B cell (primary cell): ENCODE measurements at regions not wholly inside any gene's neighbourhood (a gene's known extent, or its start where the extent isn't known, plus 50 kb on each side); places are given as distances from the start of the nearest gene placed in this dataset.

Source experiments
- ATAC-seq: fragments of 200-7000 bp; cut with Tn5 transposase; one replicate; pipeline ENCODE4 v1.10.0; 2021; ENCODE audit warnings: low read depth, mild to moderate bottlenecking, moderate number of reproducible peaks, moderate library complexity
- CTCF ChIA-PET: fragments of 350-600 bp; sonication (Branson Sonifier 250); formaldehyde crosslinking; loops from one replicate; lab custom pipeline; 2021; ENCODE audit warnings: antibody characterized with exemption, inconsistent platforms; lab: Charles Lee
- POLR2A ChIA-PET: fragments of 350-600 bp; sonication (Branson Sonifier 250); formaldehyde crosslinking; loops from one replicate; lab custom pipeline; 2021; ENCODE audit warnings: antibody characterized with exemption; lab: Charles Lee
- DNase-seq: peaks from one replicate; pipeline ENCODE4 v3.0.0; 2013
- H2AFZ ChIP-seq: 2 replicates; pipeline ENCODE4 v1.6.1; 2012; ENCODE audit warnings: mild to moderate bottlenecking, low read depth, low read length; ENCODE audit not compliant: insufficient read depth, poor library complexity, severe bottlenecking
- H3K27ac ChIP-seq, 2 donors: 1 replicate in 1 of 2; 2 replicates in 1 of 2; pipeline ENCODE4 v1.5.1; 2012 to 2013; ENCODE audit warnings: low read length in 2 of 2, mild to moderate bottlenecking in 2 of 2, moderate library complexity in 1 of 2
- H3K27me3 ChIP-seq, 4 experiments: fragments of 200-600 bp in 1 of 4; sonication (generic) in 1 of 4; replicated peaks in 1 of 4; 1 replicate in 2 of 4; 2 replicates in 2 of 4; pipeline versions ENCODE4 v1.6.1 to v1.7.0; 2013 to 2016; ENCODE audit warnings: low read length in 3 of 4, mild to moderate bottlenecking in 2 of 4, mixed read lengths in 1 of 4, moderate library complexity in 1 of 4; ENCODE audit not compliant: insufficient read depth in 4 of 4, control insufficient read depth in 3 of 4; ENCODE audit errors: control extremely low read depth in 1 of 4
- H3K36me3 ChIP-seq, 2 experiments: replicated peaks in 1 of 2; 1 replicate in 1 of 2; 2 replicates in 1 of 2; pipeline versions ENCODE4 v1.6.1 to v1.7.1; 2013; ENCODE audit warnings: low read length in 1 of 2; ENCODE audit not compliant: insufficient read depth in 2 of 2, control insufficient read depth in 1 of 2; ENCODE audit errors: control extremely low read depth in 1 of 2, extremely low read depth in 1 of 2
- H3K4me1 ChIP-seq, 2 donors: fragments of 200-600 bp in 1 of 2; sonication (generic) in 1 of 2; 1 replicate in 1 of 2; 2 replicates in 1 of 2; pipeline versions ENCODE4 v1.5.1 to v1.6.1; 2013 to 2017; ENCODE audit warnings: low read length in 2 of 2; ENCODE audit not compliant: control insufficient read depth in 2 of 2, insufficient read depth in 2 of 2
- H3K4me2 ChIP-seq: replicated peaks from 2 replicates; pipeline ENCODE3; 2012; ENCODE audit warnings: mild to moderate bottlenecking, low read depth, low read length; ENCODE audit not compliant: poor library complexity, severe bottlenecking
- H3K4me3 ChIP-seq, 5 experiments: fragments of 200-600 bp in 1 of 5; sonication (generic) in 1 of 5; 1 replicate in 3 of 5; 2 replicates in 2 of 5; pipeline versions ENCODE4 v1.5.1 to v1.7.0; 2011 to 2016; ENCODE audit warnings: low read length in 4 of 5, mild to moderate bottlenecking in 4 of 5, low read depth in 2 of 5, control low read depth in 1 of 5, moderate library complexity in 1 of 5; ENCODE audit not compliant: insufficient read depth in 1 of 5; ENCODE audit errors: control extremely low read depth in 1 of 5, extremely low read depth in 1 of 5
- H3K79me2 ChIP-seq: fragments of 200-600 bp; sonication (generic); one replicate; pipeline ENCODE4 v1.6.0; 2016; ENCODE audit warnings: low read length; ENCODE audit not compliant: control insufficient read depth, insufficient read depth
- H3K9ac ChIP-seq: fragments of 200-600 bp; sonication (generic); 2 replicates; pipeline ENCODE4 v1.6.1; 2017; ENCODE audit warnings: mild to moderate bottlenecking, low read length, moderate library complexity
- H3K9me3 ChIP-seq, 3 donors: one replicate each; pipeline versions ENCODE4 v1.6.1 to v1.7.1; 2013; ENCODE audit warnings: low read length in 2 of 3; ENCODE audit not compliant: control insufficient read depth in 2 of 3, insufficient read depth in 1 of 3; ENCODE audit errors: control extremely low read depth in 1 of 3
- H4K20me1 ChIP-seq: 2 replicates; pipeline ENCODE4 v1.6.0; 2012; ENCODE audit warnings: mild to moderate bottlenecking, low read length; ENCODE audit not compliant: insufficient read depth, control insufficient read depth, poor library complexity, severe bottlenecking
- H3K27ac Mint-ChIP-seq: one replicate; pipeline ENCODE4 v1.8.0; 2021; ENCODE audit warnings: mixed read lengths
- H3K27me3 Mint-ChIP-seq: one replicate; pipeline ENCODE4 v1.8.0; 2021; ENCODE audit warnings: mixed read lengths
- H3K4me1 Mint-ChIP-seq: one replicate; pipeline ENCODE4 v1.8.0; 2021; ENCODE audit warnings: mixed read lengths
- H3K4me3 Mint-ChIP-seq: one replicate; pipeline ENCODE4 v1.8.0; 2021; ENCODE audit warnings: mixed read lengths
- H3K9me3 Mint-ChIP-seq: one replicate; pipeline ENCODE4 v1.8.0; 2022; ENCODE audit warnings: mixed read lengths; ENCODE audit not compliant: insufficient read depth
- CTCF ChIP-seq: fragments of 200-600 bp; IDR thresholded peaks from one replicate; pipeline ENCODE4 v1.8.0; 2022; ENCODE audit warnings: antibody characterized with exemption, mild to moderate bottlenecking
- EZH2 ChIP-seq: IDR thresholded peaks from 2 replicates; pipeline ENCODE4 v1.6.1; 2012; ENCODE audit warnings: borderline replicate concordance, low read depth, mild to moderate bottlenecking, moderate library complexity, low read length; ENCODE audit not compliant: insufficient read depth, poor library complexity, severe bottlenecking
- WGBS: methylation state at CpG from one replicate; pipeline ENCODE4 v1.1.5; 2013; ENCODE audit warnings: missing lambda C conversion rate; ENCODE audit not compliant: insufficient coverage; 5-methylcytosine and 5-hydroxymethylcytosine counted together
- intact Hi-C: fragments of 100-400 bp; cut with micrococcal nuclease; formaldehyde crosslinking; loops from one replicate; pipeline ENCODE4 v1.10.0; 2022

GRCh38 chr2:15702452-15702851 lies 110.8 kb downstream of the DDX1 start:
- no peak overlapping the region for H3K9ac ChIP-seq
- Mint-ChIP-seq H3K4me3 (no peak overlapping the region), H3K27ac (no peak overlapping the region), H3K9me3 (no peaks in the 10 kb centered on the region), H3K27me3 (peaks cover 3% of the 10 kb centered on the region), H3K4me1 (no peaks in the 10 kb centered on the region)
- no peaks in the 10 kb centered on the region for H3K36me3 ChIP-seq
- H4K20me1 ChIP-seq = no peaks in the 10 kb centered on the region
- no peak overlapping the region for H3K4me2 ChIP-seq
- H3K79me2 ChIP-seq = no peaks in the 10 kb centered on the region
- H2AFZ ChIP-seq = no peak overlapping the region
- no peak for TF ChIP-seq CTCF
- no peak for TF ChIP-seq EZH2
- H3K4me1 ChIP-seq = no peaks in the 10 kb centered on the region
- DNase-seq (no peak), ATAC-seq (no peak)
- H3K27me3 ChIP-seq = no peaks in the 10 kb centered on the region
- ChIA-PET CTCF (no interaction called here), POLR2A (no interaction called here)
- WGBS = 100% methylated on average over 3 of the region's 4 CpGs
- peaks cover 0 to 3% (median 0%) of the 10 kb centered on the region in 3 donors for H3K9me3 ChIP-seq
- no peak overlapping the region for H3K4me3 ChIP-seq
- intact Hi-C loops = no loop called here
- no peak overlapping the region for H3K27ac ChIP-seq

GRCh38 chr2:15703365-15703869 lies 111.7 kb downstream of the DDX1 start:
- no peaks in the 10 kb centered on the region for H3K9me3 Mint-ChIP-seq
- intact Hi-C loops = no loop called here

More at GRCh38 chr2:15703365-15703869, 111.7 kb downstream of the DDX1 start:
- H3K36me3 ChIP-seq = no peaks in the 10 kb centered on the region
- no peak overlapping the region for H3K4me3 ChIP-seq
- peaks cover 0 to 3% (median 0%) of the 10 kb centered on the region in 3 donors for H3K9me3 ChIP-seq
- H2AFZ ChIP-seq = no peak overlapping the region
- ChIA-PET POLR2A (no interaction called here), CTCF (no interaction called here)
- H3K4me1 ChIP-seq = no peaks in the 10 kb centered on the region
- H3K4me2 ChIP-seq = no peak overlapping the region
- TF ChIP-seq EZH2 (no peak), CTCF (no peak)
- H4K20me1 ChIP-seq = no peaks in the 10 kb centered on the region
- WGBS = no CpG with 5 or more reads among the region's 1 CpG
- no peaks in the 10 kb centered on the region for H3K27me3 ChIP-seq
- Mint-ChIP-seq H3K27ac (no peak overlapping the region), H3K4me3 (no peak overlapping the region), H3K4me1 (no peaks in the 10 kb centered on the region), H3K27me3 (peaks cover 3% of the 10 kb centered on the region)
- ATAC-seq = no peak
- H3K9ac ChIP-seq = no peak overlapping the region
- DNase-seq = no peak
- no peak overlapping the region for H3K27ac ChIP-seq
- no peaks in the 10 kb centered on the region for H3K79me2 ChIP-seq
